K562 (cell line): ENCODE measurements at regions not wholly inside any gene's neighbourhood (a gene's known extent, or its start where the extent isn't known, plus 50 kb on each side); places are given as distances from the start of the nearest gene placed in this dataset.

Experiments
- ATAC-seq: fragments of 200-7000 bp; cut with Tn5 transposase; 3 replicates; pipeline ENCODE4 v1.9.1; 2020; ENCODE audit warnings: moderate library complexity
- BruUV-seq: library from RNA; stranded (reverse); fragments of 400-500 nt; replicated peaks from 2 replicates; lab custom pipeline; 2021; lab: Mats Ljungman, UMichigan
- CTCF ChIA-PET: fragments of 300-600 bp; formaldehyde crosslinking; extraction: SDS; loops from one replicate; lab custom pipeline; 2021; ENCODE audit warnings: low intra/inter-chr PET ratio; lab: Yijun Ruan, JAX
- POLR2A ChIA-PET: fragments of 300-600, 350-650 bp; sonication (Branson Sonifier 250); formaldehyde crosslinking; extraction: SDS; loops from one replicate; lab custom pipeline; 2021; ENCODE audit warnings: antibody characterized with exemption, inconsistent platforms; lab: Yijun Ruan, JAX
- DNase-seq, 4 experiments: peaks; one replicate each; pipeline versions ENCODE4 v3.0.0 to v3.0.0-alpha.2; 2011 to 2018; ENCODE audit warnings: low spot score in 3 of 4, mixed read lengths in 3 of 4; ENCODE audit errors: extremely low read depth in 1 of 4
- FAIRE-seq: peaks from 2 replicates; lab custom pipeline; 2011; peaks lifted over from hg19 to GRCh38; lab: Jason Lieb, UNC
- H2AFZ ChIP-seq: 2 replicates; pipeline ENCODE4 v1.6.0; 2011; ENCODE audit warnings: low read depth, low read length, control low read depth, inconsistent platforms
- H3K27ac ChIP-seq: fragments of 200-600 bp; 3 replicates; pipeline ENCODE4 v1.8.0; 2011; ENCODE audit warnings: low read depth, mild to moderate bottlenecking, control low read depth, inconsistent platforms, low read length, moderate library complexity, mixed read lengths; ENCODE audit errors: extremely low read depth
- H3K27me3 ChIP-seq, 2 experiments: fragments of 300-600 bp in 1 of 2; 2 replicates in 1 of 2; 3 replicates in 1 of 2; pipeline versions ENCODE4 v1.6.0 to v1.8.0; 2011; ENCODE audit warnings: inconsistent platforms in 2 of 2, low read length in 2 of 2, mild to moderate bottlenecking in 1 of 2, mixed read lengths in 1 of 2, moderate library complexity in 1 of 2; ENCODE audit not compliant: control insufficient read depth in 2 of 2, insufficient read depth in 2 of 2
- H3K36me3 ChIP-seq: fragments of 300-600 bp; 3 replicates; pipeline ENCODE4 v1.8.0; 2011; ENCODE audit warnings: mild to moderate bottlenecking, low read length, inconsistent platforms; ENCODE audit not compliant: control insufficient read depth, insufficient read depth
- H3K4me1 ChIP-seq, 2 experiments: fragments of 200-600 bp in 1 of 2; replicated peaks in 1 of 2; 2 replicates in 1 of 2; 3 replicates in 1 of 2; pipeline versions ENCODE4 v1.5.1 to v1.8.0; 2011; ENCODE audit warnings: inconsistent platforms in 2 of 2, low read length in 2 of 2, mild to moderate bottlenecking in 1 of 2, mixed read lengths in 1 of 2, moderate library complexity in 1 of 2; ENCODE audit not compliant: control insufficient read depth in 2 of 2, insufficient read depth in 2 of 2
- H3K4me2 ChIP-seq: 2 replicates; pipeline ENCODE4 v1.6.1; 2011; ENCODE audit warnings: low read length, control low read depth, inconsistent platforms, mixed read lengths; ENCODE audit not compliant: insufficient read depth
- H3K4me3 ChIP-seq: fragments of 200-600 bp; sonication (generic), shearing (Covaris generic); 2 replicates; pipeline ENCODE4 v1.5.1; 2016; ENCODE audit warnings: control low read depth, inconsistent platforms
- H3K79me2 ChIP-seq: fragments of 200-600 bp; 3 replicates; pipeline ENCODE4 v1.8.0; 2011; ENCODE audit warnings: low read length, inconsistent platforms; ENCODE audit not compliant: control insufficient read depth, insufficient read depth
- H3K9ac ChIP-seq, 2 experiments: 2 replicates each; pipeline versions ENCODE4 v1.6.0 to v1.6.1; 2011; ENCODE audit warnings: low read depth in 2 of 2, low read length in 2 of 2, control low read depth in 1 of 2, inconsistent platforms in 1 of 2, mild to moderate bottlenecking in 1 of 2, mixed read lengths in 1 of 2; ENCODE audit not compliant: insufficient read depth in 1 of 2
- H3K9me1 ChIP-seq: one replicate; pipeline ENCODE4 v1.6.0; 2011; ENCODE audit warnings: inconsistent platforms, mild to moderate bottlenecking, low read length, moderate library complexity; ENCODE audit not compliant: control insufficient read depth, insufficient read depth
- H3K9me3 ChIP-seq: replicated peaks from 2 replicates; pipeline ENCODE4 v1.5.1; 2011; ENCODE audit warnings: low read depth, low read length, inconsistent platforms; ENCODE audit not compliant: control insufficient read depth, insufficient read depth
- H4K20me1 ChIP-seq: replicated peaks from 2 replicates; pipeline ENCODE4 v1.6.1; 2011; ENCODE audit warnings: low read length, inconsistent platforms, mixed read lengths; ENCODE audit not compliant: control insufficient read depth, insufficient read depth
- ARID3A ChIP-seq: IDR thresholded peaks from 2 replicates; pipeline ENCODE4 v1.6.1; 2012; ENCODE audit warnings: low read depth, low read length, improper control_type of control experiment, borderline replicate concordance
- BCLAF1 ChIP-seq, 2 experiments: fragments of 450-650 bp in 1 of 2; IDR thresholded peaks; 2 replicates each; pipeline ENCODE4 v1.6.1; 2011 to 2017; ENCODE audit warnings: low read depth in 2 of 2, antibody characterized with exemption in 1 of 2, borderline replicate concordance in 1 of 2, low read length in 1 of 2, mild to moderate bottlenecking in 1 of 2, mixed read lengths in 1 of 2; ENCODE audit not compliant: control insufficient read depth in 1 of 2
- CBFB ChIP-seq: sonication (generic); formaldehyde crosslinking; IDR thresholded peaks from 2 replicates; pipeline ENCODE4 v1.4.0; 2020; ENCODE audit warnings: mild to moderate bottlenecking, missing genetic modification reagents
- MYBL2 ChIP-seq, 2 experiments: fragments of 450-650 bp in 1 of 2; sonication (generic) in 1 of 2; formaldehyde crosslinking in 1 of 2; IDR thresholded peaks; 2 replicates each; pipeline versions ENCODE4 v1.6.1 to v1.8.1; 2017 to 2022; ENCODE audit warnings: borderline replicate concordance in 1 of 2, inconsistent platforms in 1 of 2, low read depth in 1 of 2, mild to moderate bottlenecking in 1 of 2, missing genetic modification reagents in 1 of 2, moderate library complexity in 1 of 2
- NFIX ChIP-seq: fragments of 250-450 bp; sonication (Bioruptor Pico); IDR thresholded peaks from 2 replicates; pipeline ENCODE4 v1.4.0; 2020; ENCODE audit warnings: low read depth, mild to moderate bottlenecking, moderate library complexity
- PTRF ChIP-seq: fragments of 450-650 bp; IDR thresholded peaks from 2 replicates; pipeline ENCODE4 v1.6.1; 2016; ENCODE audit warnings: mild to moderate bottlenecking, missing genetic modification characterization, missing compliant biosample characterization
- RFX5 ChIP-seq: IDR thresholded peaks from 2 replicates; pipeline ENCODE4 v1.6.1; 2011; ENCODE audit warnings: low read depth, mild to moderate bottlenecking, improper control_type of control experiment, low read length
- RFX7 ChIP-seq: fragments of 250-450 bp; sonication (Bioruptor Pico); IDR thresholded peaks from 2 replicates; pipeline ENCODE4 v1.5.1; 2021; ENCODE audit warnings: mild to moderate bottlenecking
- RHOXF2B ChIP-seq: fragments of 250-450 bp; sonication (Bioruptor Pico); conservative IDR thresholded peaks from 2 replicates; pipeline ENCODE4 v1.5.1; 2021
- SIN3B ChIP-seq: fragments of 450-650 bp; IDR thresholded peaks from 2 replicates; pipeline ENCODE4 v1.6.1; 2017; ENCODE audit warnings: low read depth, mild to moderate bottlenecking, moderate library complexity
- THRB ChIP-seq: fragments of 450-650 bp; formaldehyde crosslinking; conservative IDR thresholded peaks from 2 replicates; pipeline ENCODE4 v1.4.0; 2022; ENCODE audit warnings: mild to moderate bottlenecking, missing genetic modification characterization
- ZNF134 ChIP-seq: fragments of 250-450 bp; sonication (Bioruptor Pico); conservative IDR thresholded peaks from 2 replicates; pipeline ENCODE4 v1.4.0; 2020
- ZNF695 ChIP-seq: fragments of 450-650 bp; formaldehyde crosslinking; IDR thresholded peaks from 2 replicates; pipeline ENCODE4 v1.4.0; 2020; ENCODE audit warnings: mild to moderate bottlenecking, moderate library complexity
- ZNF740 ChIP-seq, 3 experiments: fragments of 200-800 bp in 1 of 3; sonication (Bioruptor generic) in 1 of 3; sonication (generic) in 1 of 3; formaldehyde crosslinking in 1 of 3; IDR thresholded peaks; 2 replicates each; pipeline versions ENCODE4 v1.6.1 to v1.8.0; 2016 to 2022; ENCODE audit warnings: mild to moderate bottlenecking in 2 of 3, missing compliant biosample characterization in 2 of 3, missing genetic modification characterization in 2 of 3, missing genetic modification reagents in 1 of 3
- WGBS: fragments of 100-300 bp; shearing (Covaris generic); methylation state at CpG from one replicate; pipeline ENCODE4 v1.1.6; 2016; ENCODE audit warnings: low coverage, mixed read lengths; ENCODE audit not compliant: insufficient coverage; ENCODE audit errors: missing lambda C conversion rate; 5-methylcytosine and 5-hydroxymethylcytosine counted together
- in situ Hi-C: fragments of 300-500 bp; cut with MboI; formaldehyde crosslinking; loops from 4 replicates; pipeline ENCODE4 v1.15.0; 2018; ENCODE audit warnings: inconsistent platforms, mixed read lengths
- intact Hi-C: fragments of 100-400 bp; cut with micrococcal nuclease; formaldehyde crosslinking; loops from 2 replicates; pipeline ENCODE4 v1.14.2; 2022

GRCh38 chr2:117086174-117086942 lies 728.1 kb upstream of the DDX18 start:
- Histone ChIP-seq H2AFZ (no peak overlapping the region), H3K4me3 (no peak overlapping the region), H3K9me1 (no peaks in the 10 kb centered on the region), H3K27ac (no peak overlapping the region), H4K20me1 (no peaks in the 10 kb centered on the region), H3K27me3 (no peaks in the 10 kb centered on the region), H3K79me2 (no peaks in the 10 kb centered on the region), H3K4me1 (no peaks in the 10 kb centered on the region), H3K9ac (no peak overlapping the region), H3K4me2 (no peak overlapping the region), H3K9me3 (no peaks in the 10 kb centered on the region; the same call in 1 of the 2 replicates), H3K36me3 (no peaks in the 10 kb centered on the region)
- 0% methylated on average over 3 of the region's 3 CpGs for WGBS
- in situ Hi-C loops (no loop called here), intact Hi-C loops (no loop called here)
- no TSS peak for BruUV-seq
- FAIRE-seq: no peak
- POLR2A ChIA-PET: no interaction called here
- no peak for DNase-seq
- CTCF ChIA-PET: no interaction called here
- no peak for ATAC-seq
- TF ChIP-seq RHOXF2B (CRISPR knock-in tag): no peak
- no peak for TF ChIP-seq ZNF740 (CRISPR knock-in tag; IDR thresholded peaks at IDR 0.05)
- TF ChIP-seq ZNF740 (tag; IDR thresholded peaks at IDR 0.05): no peak
- TF ChIP-seq RFX7 (CRISPR knock-in tag): no peak
- TF ChIP-seq ARID3A: no peak
- no peak for TF ChIP-seq RFX5
- no peak for TF ChIP-seq THRB (CRISPR knock-in tag)
- no peak for TF ChIP-seq MYBL2 (IDR thresholded peaks at IDR 0.05; ENCODE audit: low read depth)
- no peak for TF ChIP-seq MYBL2 (CRISPR knock-in tag; IDR thresholded peaks at IDR 0.05; ENCODE audit: borderline replicate concordance)
- no peak for TF ChIP-seq ZNF134 (CRISPR knock-in tag)
- no peak for TF ChIP-seq CBFB
- TF ChIP-seq PTRF (tag): no peak
- no peak for TF ChIP-seq ZNF695 (CRISPR knock-in tag)
- no peak for TF ChIP-seq BCLAF1 (IDR thresholded peaks at IDR 0.05; ENCODE audit: borderline replicate concordance in 1 of 2, control insufficient read depth in 1 of 2, low read depth in 2 of 2, low read length in 1 of 2)
- no peak for TF ChIP-seq NFIX (CRISPR knock-in tag)
- TF ChIP-seq SIN3B: no peak
